CD14-positive monocyte (primary cell): ENCODE measurements at regions not wholly inside any gene's neighbourhood (a gene's known extent, or its start where the extent isn't known, plus 50 kb on each side); places are given as distances from the start of the nearest gene placed in this dataset.

Experiments used
- DNase-seq, 3 donors: peaks; one replicate each; pipeline ENCODE4 v3.0.0-alpha.2; 2011 to 2022
- H2AFZ ChIP-seq: 2 replicates; pipeline ENCODE4 v1.6.0; 2012; ENCODE audit warnings: mild to moderate bottlenecking, low read depth, low read length, inconsistent platforms; ENCODE audit not compliant: insufficient read depth, poor library complexity, severe bottlenecking
- H3K27ac ChIP-seq, 2 donors: 1 replicate in 1 of 2; 2 replicates in 1 of 2; pipeline ENCODE4 v1.5.1; 2012 to 2013; ENCODE audit warnings: low read length in 2 of 2, control low read depth in 1 of 2, inconsistent platforms in 1 of 2, low read depth in 1 of 2, mild to moderate bottlenecking in 1 of 2
- H3K27me3 ChIP-seq, 2 donors: one replicate each; pipeline versions ENCODE4 v1.6.0 to v1.6.1; 2011 to 2013; ENCODE audit warnings: low read length in 2 of 2; ENCODE audit not compliant: control insufficient read depth in 2 of 2, insufficient read depth in 2 of 2
- H3K36me3 ChIP-seq, 2 donors: replicated peaks in 1 of 2; 1 replicate in 1 of 2; 2 replicates in 1 of 2; pipeline versions ENCODE4 v1.5.1 to v1.6.1; 2012 to 2013; ENCODE audit warnings: low read length in 2 of 2, control low read depth in 1 of 2, inconsistent platforms in 1 of 2, mild to moderate bottlenecking in 1 of 2; ENCODE audit not compliant: insufficient read depth in 2 of 2, control insufficient read depth in 1 of 2
- H3K4me1 ChIP-seq, 2 donors: 1 replicate in 1 of 2; 2 replicates in 1 of 2; pipeline versions ENCODE4 v1.5.1 to v1.6.1; 2012 to 2013; ENCODE audit warnings: low read length in 2 of 2, control low read depth in 1 of 2, inconsistent platforms in 1 of 2, mild to moderate bottlenecking in 1 of 2, moderate library complexity in 1 of 2; ENCODE audit not compliant: insufficient read depth in 2 of 2, control insufficient read depth in 1 of 2
- H3K4me2 ChIP-seq: replicated peaks from 2 replicates; pipeline ENCODE3; 2012; ENCODE audit warnings: low read length, moderate library complexity, mild to moderate bottlenecking; ENCODE audit not compliant: poor library complexity, severe bottlenecking; ENCODE audit errors: extremely low read depth
- H3K4me3 ChIP-seq, 3 experiments: fragments of 200-600 bp in 1 of 3; sonication (generic) in 1 of 3; replicated peaks in 1 of 3; 1 replicate in 2 of 3; 2 replicates in 1 of 3; pipeline ENCODE4 v1.5.1; 2011 to 2013; ENCODE audit warnings: low read length in 3 of 3, mild to moderate bottlenecking in 3 of 3, control low read depth in 2 of 3, low read depth in 2 of 3, inconsistent platforms in 1 of 3, moderate library complexity in 1 of 3
- H3K79me2 ChIP-seq: 2 replicates; pipeline ENCODE4 v1.6.0; 2012; ENCODE audit warnings: mild to moderate bottlenecking, control low read depth, inconsistent platforms, low read length, moderate library complexity; ENCODE audit not compliant: insufficient read depth
- H3K9ac ChIP-seq: 2 replicates; pipeline ENCODE4 v1.6.0; 2017; ENCODE audit warnings: low read length, mild to moderate bottlenecking; ENCODE audit not compliant: insufficient read depth, poor library complexity, severe bottlenecking
- H3K9me3 ChIP-seq, 2 donors: replicated peaks in 1 of 2; 1 replicate in 1 of 2; 2 replicates in 1 of 2; pipeline versions ENCODE4 v1.5.1 to v1.6.1; 2012 to 2013; ENCODE audit warnings: low read length in 2 of 2, control low read depth in 1 of 2; ENCODE audit not compliant: control insufficient read depth in 1 of 2, insufficient read depth in 1 of 2
- H4K20me1 ChIP-seq: 2 replicates; pipeline ENCODE4 v1.6.0; 2012; ENCODE audit warnings: mild to moderate bottlenecking, low read length, control low read depth, moderate library complexity; ENCODE audit not compliant: insufficient read depth
- H3K27ac Mint-ChIP-seq, 7 donors: one replicate each; pipeline ENCODE4 v1.8.0; 2020; ENCODE audit warnings: mild to moderate bottlenecking in 7 of 7, mixed read lengths in 7 of 7, moderate library complexity in 6 of 7, inconsistent platforms in 2 of 7
- H3K27me3 Mint-ChIP-seq, 3 donors: one replicate each; pipeline ENCODE4 v1.8.0; 2021 to 2022; ENCODE audit warnings: low read depth in 3 of 3, mild to moderate bottlenecking in 3 of 3, mixed read lengths in 3 of 3, moderate library complexity in 3 of 3, inconsistent platforms in 1 of 3
- H3K36me3 Mint-ChIP-seq, 2 donors: one replicate each; pipeline ENCODE4 v1.8.0; 2020; ENCODE audit warnings: mixed read lengths in 2 of 2, inconsistent platforms in 1 of 2, mild to moderate bottlenecking in 1 of 2
- H3K4me1 Mint-ChIP-seq: one replicate; pipeline ENCODE4 v1.8.0; 2020; ENCODE audit warnings: mild to moderate bottlenecking, mixed read lengths
- H3K4me3 Mint-ChIP-seq, 2 donors: one replicate each; pipeline ENCODE4 v1.8.0; 2020; ENCODE audit warnings: mild to moderate bottlenecking in 2 of 2, mixed read lengths in 2 of 2, moderate library complexity in 1 of 2
- H3K9me3 Mint-ChIP-seq, 7 donors: one replicate each; pipeline ENCODE4 v1.8.0; 2020 to 2022; ENCODE audit warnings: mixed read lengths in 7 of 7, mild to moderate bottlenecking in 6 of 7, moderate library complexity in 6 of 7, inconsistent platforms in 2 of 7
- WGBS: methylation state at CpG from one replicate; pipeline ENCODE4 v1.1.5; 2013; ENCODE audit warnings: missing lambda C conversion rate; ENCODE audit not compliant: insufficient coverage; 5-methylcytosine and 5-hydroxymethylcytosine counted together
- intact Hi-C, 2 donors: fragments of 100-400 bp; cut with micrococcal nuclease; formaldehyde crosslinking; loops; one replicate each; pipeline versions ENCODE4 v1.15.0 to v1.15.1; 2023
- TF ChIP-seq, protein P1 (sequence below): fragments of 200-600 bp; IDR thresholded peaks from one replicate; pipeline ENCODE4 v1.8.0; 2022; ENCODE audit warnings: antibody characterized with exemption, mild to moderate bottlenecking

DNA sequence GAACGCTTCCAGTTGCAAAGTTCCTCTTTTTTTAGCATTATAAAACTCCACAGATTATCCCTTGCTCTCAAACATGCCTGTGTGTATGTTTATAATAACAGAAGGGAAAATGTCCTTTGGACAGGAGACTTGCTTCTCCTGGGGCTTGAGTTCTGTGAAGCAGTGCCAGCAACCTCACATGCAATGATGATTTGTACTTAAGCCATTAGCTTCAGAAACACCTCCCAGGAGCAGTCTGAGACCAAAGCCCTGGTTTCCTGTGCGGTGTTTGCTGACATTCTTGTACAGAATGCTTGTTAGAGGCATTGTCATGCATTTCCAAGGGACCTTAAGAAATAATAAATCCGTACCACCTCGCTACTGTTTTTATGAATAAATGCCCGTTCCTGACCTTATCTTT lies 752.8 kb downstream of the CBLN4 start:
- Mint-ChIP-seq H3K27ac (no peak overlapping the region), H3K27me3 (no peaks in the 10 kb centered on the region), H3K9me3 (peaks cover 4 to 32% (median 7%) of the 10 kb centered on the region in 7 donors), H3K36me3 (no peaks in the 10 kb centered on the region), H3K4me1 (no peaks in the 10 kb centered on the region), H3K4me3 (no peak overlapping the region)
- TF ChIP-seq, protein P1, sequence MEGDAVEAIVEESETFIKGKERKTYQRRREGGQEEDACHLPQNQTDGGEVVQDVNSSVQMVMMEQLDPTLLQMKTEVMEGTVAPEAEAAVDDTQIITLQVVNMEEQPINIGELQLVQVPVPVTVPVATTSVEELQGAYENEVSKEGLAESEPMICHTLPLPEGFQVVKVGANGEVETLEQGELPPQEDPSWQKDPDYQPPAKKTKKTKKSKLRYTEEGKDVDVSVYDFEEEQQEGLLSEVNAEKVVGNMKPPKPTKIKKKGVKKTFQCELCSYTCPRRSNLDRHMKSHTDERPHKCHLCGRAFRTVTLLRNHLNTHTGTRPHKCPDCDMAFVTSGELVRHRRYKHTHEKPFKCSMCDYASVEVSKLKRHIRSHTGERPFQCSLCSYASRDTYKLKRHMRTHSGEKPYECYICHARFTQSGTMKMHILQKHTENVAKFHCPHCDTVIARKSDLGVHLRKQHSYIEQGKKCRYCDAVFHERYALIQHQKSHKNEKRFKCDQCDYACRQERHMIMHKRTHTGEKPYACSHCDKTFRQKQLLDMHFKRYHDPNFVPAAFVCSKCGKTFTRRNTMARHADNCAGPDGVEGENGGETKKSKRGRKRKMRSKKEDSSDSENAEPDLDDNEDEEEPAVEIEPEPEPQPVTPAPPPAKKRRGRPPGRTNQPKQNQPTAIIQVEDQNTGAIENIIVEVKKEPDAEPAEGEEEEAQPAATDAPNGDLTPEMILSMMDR: no peak
- no peaks in the 10 kb centered on the region for H3K36me3 ChIP-seq
- no peak overlapping the region for H3K9ac ChIP-seq
- H3K79me2 ChIP-seq: no peaks in the 10 kb centered on the region
- intact Hi-C loops: no loop called here
- no CpG with 5 or more reads among the region's 5 CpGs for WGBS
- H4K20me1 ChIP-seq: no peaks in the 10 kb centered on the region
- H3K27ac ChIP-seq: no peak overlapping the region
- no peaks in the 10 kb centered on the region for H3K4me1 ChIP-seq
- H2AFZ ChIP-seq: no peak overlapping the region
- DNase-seq: no peak
- H3K27me3 ChIP-seq: no peaks in the 10 kb centered on the region
- H3K9me3 ChIP-seq: peaks cover 15 to 19% of the 10 kb centered on the region in 2 donors
- no peak overlapping the region for H3K4me3 ChIP-seq
- H3K4me2 ChIP-seq: no peak overlapping the region

DNA sequence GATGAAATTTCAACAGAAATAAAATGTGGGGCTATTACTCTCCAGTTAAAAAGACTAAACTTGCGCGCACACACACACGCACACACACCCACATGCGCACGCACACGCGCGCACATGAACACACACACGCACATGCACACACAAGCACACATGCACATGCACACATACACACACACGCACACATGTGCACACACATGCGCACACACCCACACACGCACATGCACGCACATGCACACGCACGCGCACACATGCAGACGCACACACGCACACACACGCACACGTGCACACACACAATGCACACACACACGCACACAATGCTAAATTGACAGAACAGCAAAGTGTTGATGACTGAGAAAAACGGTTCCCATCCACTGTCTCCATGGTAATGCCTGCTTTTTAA lies 754.1 kb downstream of the CBLN4 start:
- TF ChIP-seq, protein P1: no peak
- no peak overlapping the region for H3K4me3 Mint-ChIP-seq
- H3K27ac Mint-ChIP-seq: no peak overlapping the region
- H3K4me2 ChIP-seq: no peak overlapping the region
- H3K27ac ChIP-seq: no peak overlapping the region
- no peaks in the 10 kb centered on the region for H3K36me3 ChIP-seq
- no peak overlapping the region for H3K9ac ChIP-seq
- H4K20me1 ChIP-seq: no peaks in the 10 kb centered on the region
- no peaks in the 10 kb centered on the region for H3K4me1 Mint-ChIP-seq
- no peak overlapping the region for H3K4me3 ChIP-seq
- intact Hi-C loops: no loop called here
- peaks cover 4 to 31% (median 8%) of the 10 kb centered on the region in 7 donors for H3K9me3 Mint-ChIP-seq
- H2AFZ ChIP-seq: no peak overlapping the region
- H3K4me1 ChIP-seq: no peaks in the 10 kb centered on the region
- no peaks in the 10 kb centered on the region for H3K27me3 ChIP-seq
- peaks cover 12 to 19% of the 10 kb centered on the region in 2 donors for H3K9me3 ChIP-seq
- no peaks in the 10 kb centered on the region for H3K79me2 ChIP-seq
- 100% methylated on average over 7 of the region's 22 CpGs for WGBS
- no peak for DNase-seq
- no peaks in the 10 kb centered on the region for H3K36me3 Mint-ChIP-seq
- no peaks in the 10 kb centered on the region for H3K27me3 Mint-ChIP-seq
